Tibial nerve (tissue), 4 donors: ENCODE measurements at regions not wholly inside any gene's neighbourhood (a gene's known extent, or its start where the extent isn't known, plus 50 kb on each side); places are given as distances from the start of the nearest gene placed in this dataset.

Source experiments
- DNase-seq, 2 donors: peaks; one replicate each; pipeline ENCODE4 v3.0.0-alpha.2; 2019; ENCODE audit warnings: low spot score in 2 of 2
- H3K27ac ChIP-seq, 4 donors: fragments of 200-600 bp; sonication (generic) in 3 of 4; one replicate each; pipeline ENCODE4 v1.5.1; 2017 to 2019; ENCODE audit warnings: mild to moderate bottlenecking in 1 of 4
- H3K27me3 ChIP-seq, 2 donors: fragments of 200-600 bp; sonication (generic) in 1 of 2; one replicate each; pipeline versions ENCODE4 v1.5.1 to v1.6.0; 2017 to 2019
- H3K36me3 ChIP-seq, 3 donors: fragments of 200-600 bp; sonication (generic); one replicate each; pipeline ENCODE4 v1.5.1; 2018 to 2019
- H3K4me1 ChIP-seq, 4 donors: fragments of 200-600 bp; sonication (generic) in 3 of 4; one replicate each; pipeline ENCODE4 v1.5.1; 2017 to 2019
- H3K4me3 ChIP-seq, 4 donors: fragments of 200-600 bp; sonication (generic) in 3 of 4; one replicate each; pipeline ENCODE4 v1.5.1; 2017 to 2019; ENCODE audit warnings: mild to moderate bottlenecking in 1 of 4, moderate library complexity in 1 of 4
- H3K9me3 ChIP-seq, 4 donors: fragments of 200-600 bp; sonication (generic) in 3 of 4; one replicate each; pipeline ENCODE4 v1.5.1; 2017 to 2019
- EP300 ChIP-seq, 2 donors: sonication (generic); formaldehyde crosslinking; IDR thresholded peaks; one replicate each; pipeline ENCODE4 v1.6.1; 2017; ENCODE audit warnings: antibody characterized with exemption in 2 of 2, mild to moderate bottlenecking in 1 of 2
- POLR2A ChIP-seq, 2 donors: fragments of 450-650 bp; IDR thresholded peaks; one replicate each; pipeline ENCODE4 v1.6.1; 2017; ENCODE audit warnings: antibody characterized with exemption in 2 of 2, mild to moderate bottlenecking in 2 of 2, moderate library complexity in 2 of 2
- WGBS, 2 donors: methylation state at CpG; one replicate each; pipeline ENCODE4 v1.1.5; 2018; 5-methylcytosine and 5-hydroxymethylcytosine counted together
- TF ChIP-seq, protein P1 (sequence below), 5 experiments: fragments of 200-600 bp in 3 of 5; fragments of 450-650 bp in 2 of 5; sonication (generic) in 3 of 5; IDR thresholded peaks; one replicate each; pipeline ENCODE4 v1.5.1; 2016 to 2019; ENCODE audit warnings: antibody characterized with exemption in 5 of 5, mild to moderate bottlenecking in 3 of 5, moderate library complexity in 2 of 5

DNA sequence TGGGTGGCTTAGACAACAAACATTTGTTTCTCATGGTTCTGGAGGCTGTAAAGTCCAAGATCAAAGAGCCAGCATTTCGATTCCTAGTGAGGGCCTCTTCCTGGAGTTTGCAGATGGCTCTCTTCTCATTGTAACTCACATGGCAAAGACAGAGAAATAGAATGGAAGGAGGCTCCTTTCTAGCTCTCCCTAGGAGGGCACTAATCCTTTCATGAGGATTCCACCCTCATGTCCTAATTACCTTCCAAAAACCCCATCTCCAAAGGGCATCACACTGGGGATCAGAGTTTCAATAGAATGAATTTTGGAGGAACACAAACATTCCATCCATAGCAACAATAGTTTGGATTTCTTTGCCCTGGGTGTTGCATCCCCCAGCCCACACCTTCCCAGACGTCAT is 247.3 kb downstream of the TTLL7 start:
- no peak for DNase-seq

GRCh38 chr1:83750201-83750600 is 248.7 kb downstream of the TTLL7 start:
- 86 to 90% methylated on average over 1 of the region's 1 CpG for WGBS, 2 donors
- H3K36me3 ChIP-seq: no peaks in the 10 kb centered on the region

More for the DNA sequence above, 247.3 kb downstream of the TTLL7 start:
- Histone ChIP-seq H3K36me3 (no peaks in the 10 kb centered on the region), H3K9me3 (no peaks in the 10 kb centered on the region), H3K27me3 (no peaks in the 10 kb centered on the region), H3K4me3 (no peak overlapping the region), H3K27ac (no peak overlapping the region), H3K4me1 (no peaks in the 10 kb centered on the region)
- TF ChIP-seq, protein P1, sequence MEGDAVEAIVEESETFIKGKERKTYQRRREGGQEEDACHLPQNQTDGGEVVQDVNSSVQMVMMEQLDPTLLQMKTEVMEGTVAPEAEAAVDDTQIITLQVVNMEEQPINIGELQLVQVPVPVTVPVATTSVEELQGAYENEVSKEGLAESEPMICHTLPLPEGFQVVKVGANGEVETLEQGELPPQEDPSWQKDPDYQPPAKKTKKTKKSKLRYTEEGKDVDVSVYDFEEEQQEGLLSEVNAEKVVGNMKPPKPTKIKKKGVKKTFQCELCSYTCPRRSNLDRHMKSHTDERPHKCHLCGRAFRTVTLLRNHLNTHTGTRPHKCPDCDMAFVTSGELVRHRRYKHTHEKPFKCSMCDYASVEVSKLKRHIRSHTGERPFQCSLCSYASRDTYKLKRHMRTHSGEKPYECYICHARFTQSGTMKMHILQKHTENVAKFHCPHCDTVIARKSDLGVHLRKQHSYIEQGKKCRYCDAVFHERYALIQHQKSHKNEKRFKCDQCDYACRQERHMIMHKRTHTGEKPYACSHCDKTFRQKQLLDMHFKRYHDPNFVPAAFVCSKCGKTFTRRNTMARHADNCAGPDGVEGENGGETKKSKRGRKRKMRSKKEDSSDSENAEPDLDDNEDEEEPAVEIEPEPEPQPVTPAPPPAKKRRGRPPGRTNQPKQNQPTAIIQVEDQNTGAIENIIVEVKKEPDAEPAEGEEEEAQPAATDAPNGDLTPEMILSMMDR (IDR thresholded peaks at IDR 0.05): no peak
- no peak for TF ChIP-seq POLR2A (IDR thresholded peaks at IDR 0.05)
- no peak for TF ChIP-seq EP300 (IDR thresholded peaks at IDR 0.05)
- whole genome bisulfite sequencing, 2 donors: 87 to 91% methylated on average over 2 of the region's 2 CpGs

DNA sequence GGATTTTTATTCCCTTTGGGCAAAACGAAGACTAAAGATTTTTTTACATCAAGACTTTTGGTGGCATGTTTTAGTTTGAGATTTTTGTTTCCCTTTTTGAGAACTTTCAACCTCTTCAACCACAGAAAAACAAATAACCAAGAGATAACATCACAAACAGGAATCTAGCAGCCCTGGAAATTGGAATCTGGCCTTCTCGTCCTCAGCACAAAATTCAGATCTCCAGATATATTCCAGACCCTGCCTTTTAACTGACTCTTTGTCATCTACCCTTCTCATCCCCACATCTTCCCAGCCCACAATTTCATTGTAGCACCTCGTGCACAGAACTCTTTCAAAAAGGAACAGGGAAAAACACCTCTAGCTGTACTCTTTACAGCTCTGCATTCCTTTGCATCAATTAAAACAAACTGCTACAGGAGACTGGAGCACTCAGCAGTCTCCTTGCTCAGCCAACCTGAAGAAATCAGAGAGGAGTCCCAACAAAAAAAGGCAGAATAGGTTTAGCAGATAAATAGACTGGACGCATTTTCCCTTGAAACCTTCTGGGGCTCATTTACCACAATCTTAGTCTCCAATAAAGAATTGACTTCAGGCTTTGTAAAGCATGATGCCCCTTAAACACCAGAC is 251.0 kb downstream of the TTLL7 start:
- H3K36me3 ChIP-seq: no peaks in the 10 kb centered on the region
- no peaks in the 10 kb centered on the region for H3K27me3 ChIP-seq
- no peak overlapping the region for H3K4me3 ChIP-seq
- H3K4me1 ChIP-seq: no peaks in the 10 kb centered on the region
- no peaks in the 10 kb centered on the region for H3K9me3 ChIP-seq
- TF ChIP-seq EP300 (IDR thresholded peaks at IDR 0.05) (no peak), POLR2A (IDR thresholded peaks at IDR 0.05) (no peak)
- TF ChIP-seq, protein P1 (IDR thresholded peaks at IDR 0.05): no peak
- H3K27ac ChIP-seq: no peak overlapping the region
- 62 to 66% methylated on average over 4 of the region's 4 CpGs for whole genome bisulfite sequencing, 2 donors
- no peak for DNase-seq

More at GRCh38 chr1:83750201-83750600, 248.7 kb downstream of the TTLL7 start:
- Histone ChIP-seq H3K27ac (no peak overlapping the region), H3K4me1 (no peaks in the 10 kb centered on the region), H3K4me3 (no peak overlapping the region), H3K9me3 (no peaks in the 10 kb centered on the region), H3K27me3 (no peaks in the 10 kb centered on the region)
- TF ChIP-seq, protein P1 (IDR thresholded peaks at IDR 0.05): no peak
- no peak for TF ChIP-seq POLR2A (IDR thresholded peaks at IDR 0.05)
- TF ChIP-seq EP300 (IDR thresholded peaks at IDR 0.05): no peak
- DNase-seq: no peak

- H3K27ac ChIP-seq: no peak overlapping the region
- no peak for TF ChIP-seq POLR2A (IDR thresholded peaks at IDR 0.05)
- TF ChIP-seq EP300 (IDR thresholded peaks at IDR 0.05): no peak
- TF ChIP-seq, protein P1 (IDR thresholded peaks at IDR 0.05): no peak
- 90 to 91% methylated on average over 5 of the region's 5 CpGs for WGBS, 2 donors
- no peaks in the 10 kb centered on the region for H3K9me3 ChIP-seq
- no peaks in the 10 kb centered on the region for H3K36me3 ChIP-seq
- no peak for DNase-seq
- H3K4me1 ChIP-seq: no peaks in the 10 kb centered on the region
- no peak overlapping the region for H3K4me3 ChIP-seq
- H3K27me3 ChIP-seq: no peaks in the 10 kb centered on the region
Observed at GRCh38 chr1:83746234-83746633, 252.7 kb downstream of the TTLL7 start.

DNA sequence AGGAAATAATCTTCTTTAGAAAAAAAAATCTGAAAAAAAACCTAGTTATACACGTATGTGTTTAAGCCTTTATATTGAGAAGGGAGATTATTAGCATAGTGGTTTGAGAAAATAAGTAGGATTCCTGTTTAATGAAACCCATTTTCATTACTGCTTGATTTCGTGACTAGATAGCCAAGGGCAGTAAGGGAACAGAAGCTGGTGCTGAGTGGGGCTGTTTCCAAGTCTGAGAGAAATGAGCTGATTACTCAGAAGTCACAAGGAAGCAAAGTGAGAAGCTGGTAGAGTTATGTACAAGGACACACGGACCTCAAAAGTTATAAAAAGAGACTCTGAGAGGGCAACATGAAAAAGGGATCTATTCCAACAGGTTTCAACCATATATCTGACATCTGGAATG is 256.5 kb downstream of the TTLL7 start:
- 64 to 71% methylated on average over 3 of the region's 3 CpGs for WGBS, 2 donors
- TF ChIP-seq POLR2A (IDR thresholded peaks at IDR 0.05): no peak
- TF ChIP-seq, protein P1 (IDR thresholded peaks at IDR 0.05): no peak
- no peak for TF ChIP-seq EP300 (IDR thresholded peaks at IDR 0.05)
- H3K27me3 ChIP-seq: no peaks in the 10 kb centered on the region
- H3K27ac ChIP-seq: no peak overlapping the region
- no peaks in the 10 kb centered on the region for H3K36me3 ChIP-seq
- no peaks in the 10 kb centered on the region for H3K4me1 ChIP-seq
- DNase-seq: no peak
- H3K4me3 ChIP-seq: no peak overlapping the region
- no peaks in the 10 kb centered on the region for H3K9me3 ChIP-seq
